Activated CD8-positive, alpha-beta memory T cell treated with anti-CD3 and anti-CD28 coated beads, Interleukin-2, amount 50 U/mL, for 48 hours (primary cell): ENCODE measurements at regions not wholly inside any gene's neighbourhood (a gene's known extent, or its start where the extent isn't known, plus 50 kb on each side); places are given as distances from the start of the nearest gene placed in this dataset.

Experiments
- DNase-seq: peaks from one replicate; pipeline ENCODE4 v3.0.0-alpha.2; 2020

DNA sequence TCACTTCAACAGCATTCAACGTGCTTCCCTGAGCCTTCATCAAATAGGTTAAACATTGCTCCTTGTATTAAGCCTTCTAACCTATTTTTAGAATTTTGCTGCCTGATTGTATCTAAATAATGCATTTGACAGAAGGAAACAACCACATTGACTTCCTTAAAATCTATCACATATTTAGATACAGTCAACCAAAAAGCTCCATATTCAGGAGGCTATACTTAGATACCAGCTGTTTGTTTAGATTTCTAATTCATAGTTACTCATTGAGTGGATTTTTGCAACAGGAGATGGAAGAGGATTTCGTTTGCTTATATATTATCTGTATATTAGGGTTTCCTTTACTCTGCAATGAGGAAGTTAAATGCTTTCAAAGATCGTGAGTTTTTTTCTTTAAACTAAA lies 241.1 kb upstream of the PPP1R2C start:
- no peak for DNase-seq

DNA sequence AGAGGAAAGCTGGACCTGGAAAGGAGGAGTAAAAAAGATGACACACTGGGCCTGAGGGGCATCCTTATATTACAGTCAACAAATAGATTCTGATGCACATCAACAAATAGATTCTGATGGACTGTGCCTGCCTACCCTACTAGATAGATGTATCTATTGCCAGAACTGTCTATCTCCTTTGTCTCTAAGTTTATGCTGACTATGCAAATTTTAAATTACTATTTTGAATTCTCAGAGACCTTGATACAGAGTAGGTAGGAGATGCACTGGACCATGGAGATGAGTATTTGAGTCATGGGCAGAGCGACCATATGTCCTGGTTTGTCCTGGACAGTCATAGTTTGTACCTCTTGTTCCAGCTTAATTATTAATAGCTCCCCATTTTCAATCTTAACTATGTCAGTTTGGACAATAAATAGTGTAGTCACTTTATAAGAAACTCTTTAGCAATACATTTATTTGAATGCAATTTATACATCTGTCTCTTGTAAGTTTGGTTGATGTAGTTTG lies 247.9 kb upstream of the PPP1R2C start:
- DNase-seq = no peak

- DNase-seq = no peak
These were observed 286.1 kb upstream of the PPP1R2C start for GRCh38 chrX:43064096-43064495.

DNA sequence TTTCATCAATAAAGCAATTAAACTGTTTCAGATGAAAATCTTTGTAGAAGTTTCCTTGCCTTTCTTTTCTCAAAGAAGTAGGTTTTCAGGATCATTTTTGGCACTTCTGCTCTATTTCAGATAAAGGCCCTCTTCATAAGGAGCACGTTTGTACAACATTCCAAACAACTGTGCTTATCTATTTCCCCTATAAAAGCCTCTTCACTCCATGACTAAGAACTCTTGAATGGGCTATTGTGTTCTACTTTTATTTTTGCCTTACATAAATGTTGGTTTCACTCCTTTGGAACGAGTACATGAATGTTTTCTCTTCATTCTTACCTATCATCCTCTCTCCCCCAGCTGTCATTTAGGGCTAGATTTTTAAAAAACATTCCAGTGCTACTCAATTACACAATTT lies 288.0 kb upstream of the PPP1R2C start:
- no peak for DNase-seq

GRCh38 chrX:43068639-43069038 lies 290.7 kb upstream of the PPP1R2C start:
- no peak for DNase-seq

DNA sequence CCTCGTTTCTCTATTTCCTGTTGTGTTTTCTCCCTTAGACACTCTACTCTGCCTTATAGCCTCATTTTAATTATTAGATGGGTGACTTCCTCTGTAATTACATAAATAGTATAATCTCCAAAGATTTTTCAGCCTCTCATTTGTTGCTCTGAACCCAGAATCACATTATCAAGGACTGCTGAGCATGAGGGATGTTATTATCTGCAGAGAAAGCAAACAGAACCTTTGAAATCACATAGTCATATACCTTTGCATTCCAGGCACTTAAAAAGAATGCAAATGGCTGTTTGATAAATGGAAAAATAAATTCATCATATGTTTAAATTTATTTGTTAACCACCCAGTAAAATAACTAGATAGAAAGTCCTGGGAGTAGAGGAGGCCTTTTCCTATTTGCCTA lies 305.1 kb upstream of the PPP1R2C start:
- DNase-seq = no peak

- DNase-seq = no peak
These were observed 309.9 kb upstream of the PPP1R2C start for GRCh38 chrX:43087830-43088229.

DNA sequence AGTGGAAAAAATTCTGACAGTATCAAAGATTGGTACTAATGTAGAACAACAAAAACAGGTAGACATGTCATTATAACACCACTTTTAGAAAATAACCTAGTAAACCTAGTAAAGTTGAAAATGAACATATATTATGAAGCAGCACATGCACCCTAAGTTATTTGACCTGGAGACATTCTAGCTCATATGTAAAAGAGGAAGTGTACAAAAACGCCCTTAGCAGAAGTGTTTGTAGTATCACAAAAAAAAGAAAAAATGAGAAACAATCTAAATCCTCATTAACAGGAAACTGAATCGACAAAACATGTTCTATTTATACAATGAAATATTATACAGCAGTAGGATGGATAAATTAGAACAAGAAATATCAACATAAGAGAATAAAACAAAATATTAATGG lies 318.9 kb upstream of the PPP1R2C start:
- no peak for DNase-seq

DNA sequence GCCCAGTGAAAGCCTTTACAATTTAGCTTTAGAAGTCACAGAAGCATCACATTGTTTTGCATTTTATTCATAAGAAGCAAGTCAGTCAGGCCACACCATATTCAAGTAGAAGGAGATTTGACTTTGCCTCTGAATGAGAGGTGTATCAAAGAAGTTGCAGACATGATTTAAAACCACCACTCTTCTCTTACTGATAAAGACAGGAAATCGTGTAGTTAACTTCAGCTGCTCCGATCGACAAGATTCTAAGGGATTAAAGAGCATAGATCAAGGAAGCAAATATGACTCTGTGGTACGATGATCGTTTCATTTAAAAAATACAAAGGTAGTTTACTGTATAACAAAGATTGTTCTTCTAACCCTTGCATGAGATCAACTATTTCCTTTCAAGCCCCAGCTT lies 328.0 kb upstream of the PPP1R2C start:
- DNase-seq = no peak

DNA sequence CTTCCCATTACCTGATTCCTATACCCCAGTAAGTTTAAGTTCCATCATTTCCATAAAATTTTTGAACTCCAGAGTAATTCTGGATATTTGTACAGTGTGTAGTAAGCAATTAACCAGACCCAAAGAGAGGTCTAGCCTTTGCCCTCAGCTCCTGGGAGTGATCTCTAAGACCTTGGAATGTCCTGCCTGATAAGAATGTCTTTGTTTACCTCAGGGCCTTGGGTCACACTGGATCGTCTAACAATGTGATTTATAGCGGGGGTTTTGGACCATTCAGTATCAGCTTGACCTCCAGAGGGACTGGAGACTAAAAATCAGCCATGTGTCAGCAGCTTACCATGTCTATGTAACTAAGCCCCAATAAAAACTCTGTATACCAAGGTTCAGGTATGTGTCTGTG lies 330.9 kb upstream of the PPP1R2C start:
- no peak for DNase-seq

GRCh38 chrX:43121637-43122036 lies 343.7 kb upstream of the PPP1R2C start:
- DNase-seq = no peak

- DNase-seq = no peak
These were observed 361.7 kb upstream of the PPP1R2C start for GRCh38 chrX:43139645-43140044.

DNA sequence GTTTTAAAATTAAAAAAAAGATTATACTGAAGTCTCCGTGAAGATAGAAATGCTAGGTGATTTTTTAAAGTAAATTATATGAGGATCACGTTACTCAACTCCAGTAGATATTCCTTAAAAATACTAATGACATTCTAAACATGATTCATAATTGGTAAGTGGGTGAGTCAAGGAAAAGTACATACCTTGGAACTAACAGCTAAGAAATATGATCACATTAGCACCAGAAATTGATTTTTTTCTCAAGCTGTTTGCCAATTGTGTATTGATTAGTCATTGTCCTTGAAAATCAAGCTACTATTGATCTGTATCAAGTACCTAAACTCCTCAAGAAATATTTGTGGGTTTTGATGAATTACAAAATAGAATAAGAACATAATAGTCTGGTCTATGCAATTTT lies 362.6 kb upstream of the PPP1R2C start:
- no peak for DNase-seq

- no peak for DNase-seq
These were observed 363.9 kb upstream of the PPP1R2C start for GRCh38 chrX:43141885-43142284.

DNA sequence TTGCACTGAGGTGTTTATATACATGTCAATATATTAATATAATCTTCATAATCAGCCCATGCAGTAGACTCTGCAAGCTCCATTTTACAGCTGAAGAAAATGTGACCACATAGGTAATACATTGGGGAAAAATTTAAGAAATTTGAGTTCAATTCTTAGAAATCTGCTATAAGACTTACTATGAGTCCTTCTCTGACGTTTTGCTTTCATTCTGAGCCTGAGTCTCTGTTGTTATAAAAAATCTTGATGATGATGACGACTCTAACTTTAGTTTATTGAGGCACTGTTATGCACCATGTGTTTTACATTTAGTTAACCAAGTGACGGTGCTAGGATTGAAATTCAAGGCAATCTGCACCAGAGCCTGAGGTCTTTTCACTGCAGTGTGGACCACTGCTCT lies 370.3 kb upstream of the PPP1R2C start:
- DNase-seq = no peak

DNA sequence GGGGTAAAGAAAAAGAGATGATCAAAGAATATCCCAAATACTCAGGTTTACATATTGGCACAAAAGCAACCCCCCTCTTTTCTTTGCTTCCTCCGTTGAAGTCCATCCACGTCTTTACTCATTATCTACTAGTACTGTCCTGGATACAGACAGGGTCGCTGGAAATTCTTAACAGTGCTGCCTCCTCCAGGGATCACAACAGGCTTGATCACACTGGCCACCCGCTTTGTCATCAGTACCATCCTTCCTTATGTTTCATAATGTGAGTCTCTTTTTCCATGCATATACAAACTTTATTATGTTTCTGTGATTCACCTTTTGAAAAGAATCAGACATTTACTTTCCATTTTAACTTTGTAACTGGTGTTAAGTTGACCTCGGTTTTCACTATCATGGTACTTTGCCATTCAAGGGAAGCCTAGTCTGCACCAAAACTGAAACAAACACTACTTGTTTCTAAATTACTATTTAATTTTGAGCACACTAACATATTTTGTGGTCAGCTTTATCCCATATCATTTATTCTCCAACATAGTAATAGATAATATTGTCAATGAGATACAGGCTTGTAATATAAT lies 387.5 kb upstream of the PPP1R2C start:
- no peak for DNase-seq

DNA sequence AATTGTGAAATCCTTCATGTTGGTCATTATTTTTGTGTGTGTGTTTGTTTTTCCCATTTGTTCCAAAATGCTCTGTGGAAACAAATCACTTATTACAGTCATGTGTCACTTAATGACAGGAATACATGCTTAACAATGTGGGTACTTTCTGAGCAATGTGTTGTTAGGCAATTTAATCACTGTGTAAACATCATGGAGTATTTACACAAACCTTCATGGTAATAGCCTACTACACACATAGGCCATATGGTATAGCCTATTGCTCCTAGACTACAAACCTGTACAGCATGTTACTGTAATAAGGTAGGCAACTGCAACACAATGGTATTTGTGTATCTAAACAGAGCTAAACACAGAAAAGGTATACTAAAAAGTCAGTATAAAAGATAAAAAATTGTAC lies 388.9 kb upstream of the PPP1R2C start:
- DNase-seq = no peak

DNA sequence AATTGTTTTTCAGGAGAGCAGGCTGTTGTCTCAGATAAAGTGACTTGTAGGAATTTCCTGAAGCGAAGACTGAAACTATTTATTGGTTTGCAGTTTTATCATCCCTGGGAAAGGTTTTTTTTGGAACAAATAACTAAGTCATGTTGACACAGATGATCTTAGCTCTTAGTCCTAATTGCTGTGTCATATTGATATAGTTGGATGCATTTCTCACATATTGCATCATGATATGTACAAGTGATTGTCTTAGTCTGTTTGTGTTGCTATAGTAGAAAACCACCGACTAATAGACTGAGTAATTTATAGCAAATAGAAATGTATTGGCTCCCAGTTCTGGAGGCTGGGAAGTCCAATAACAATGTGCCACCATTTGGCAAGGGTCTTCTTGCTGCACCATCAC lies 397.5 kb upstream of the PPP1R2C start:
- DNase-seq = no peak

GRCh38 chrX:43176686-43177085 lies 398.7 kb upstream of the PPP1R2C start:
- DNase-seq = no peak

DNA sequence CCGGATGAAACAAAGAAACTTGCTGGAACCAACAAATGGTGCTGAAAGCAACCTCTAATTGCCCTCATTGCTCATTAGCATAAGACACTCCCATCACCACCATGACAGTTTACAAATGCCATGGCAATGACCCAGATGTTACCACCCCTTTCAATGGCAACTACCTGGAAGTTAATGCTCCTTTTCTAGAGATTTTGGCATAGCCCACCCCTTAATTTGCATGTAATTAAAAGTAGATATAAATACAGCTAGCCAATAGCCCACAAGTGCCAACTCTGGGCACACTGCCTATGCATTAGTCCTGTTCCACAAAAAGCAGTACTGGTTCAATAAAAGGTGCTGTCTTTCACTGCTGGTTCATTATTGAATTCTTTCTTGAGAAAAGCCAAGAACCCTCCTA lies 410.3 kb upstream of the PPP1R2C start:
- no peak for DNase-seq

DNA sequence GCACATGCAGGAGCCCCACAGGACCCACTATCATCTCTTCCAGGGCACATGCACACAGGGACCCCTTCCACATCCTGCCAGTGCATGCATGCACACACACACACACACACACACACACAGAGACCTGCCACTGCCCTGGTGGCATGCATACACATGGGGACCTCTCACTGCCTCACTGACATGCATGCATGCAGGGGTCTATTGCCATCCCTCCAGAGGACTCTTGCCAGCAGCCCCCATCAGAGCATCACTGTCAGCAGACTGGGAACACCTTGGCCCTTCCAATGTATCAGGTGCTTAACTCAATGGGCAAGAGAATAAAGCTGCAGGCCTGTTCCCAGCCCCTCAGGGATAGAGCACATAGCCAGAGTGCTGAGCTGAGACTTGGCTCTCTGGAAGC lies 433.6 kb upstream of the PPP1R2C start:
- DNase-seq = no peak

DNA sequence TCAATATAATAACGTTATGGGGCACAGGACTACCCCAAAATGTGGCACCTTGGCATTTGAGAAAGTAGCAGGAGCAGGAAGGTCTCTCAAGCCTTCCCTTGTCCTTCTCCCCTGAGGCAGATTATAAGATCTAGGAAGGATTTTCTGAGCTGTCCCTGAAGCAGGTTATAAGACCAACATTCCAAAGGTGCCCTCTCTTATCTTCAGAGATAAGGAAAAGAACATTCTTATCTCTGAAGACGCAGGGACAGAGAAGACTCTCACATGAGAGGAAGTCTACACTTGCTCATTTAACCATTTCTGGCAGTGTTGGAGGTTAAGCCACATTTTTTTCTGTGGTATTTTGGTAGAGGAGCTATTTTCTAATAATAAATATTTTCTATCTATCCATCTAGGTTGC lies 437.9 kb upstream of the MAOA start:
- no peak for DNase-seq

DNA sequence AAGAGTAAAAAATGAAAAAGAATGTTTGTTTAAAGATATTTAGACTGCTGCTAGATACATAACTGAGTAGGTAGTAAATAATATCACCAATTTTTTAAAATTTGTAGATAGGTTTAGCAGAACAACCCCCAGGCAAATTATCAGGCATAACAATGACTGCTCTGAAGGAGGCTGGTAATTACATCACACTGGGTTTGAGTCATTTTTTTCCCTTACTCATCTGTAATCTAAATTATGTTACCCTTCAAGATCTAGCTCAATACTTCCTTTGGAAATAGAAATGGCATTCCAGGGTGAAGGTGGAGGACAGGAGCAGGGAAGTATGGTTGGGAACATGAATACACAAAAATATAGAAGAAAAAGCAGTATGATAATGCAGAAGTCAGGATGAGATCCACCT lies 431.6 kb upstream of the MAOA start:
- no peak for DNase-seq

DNA sequence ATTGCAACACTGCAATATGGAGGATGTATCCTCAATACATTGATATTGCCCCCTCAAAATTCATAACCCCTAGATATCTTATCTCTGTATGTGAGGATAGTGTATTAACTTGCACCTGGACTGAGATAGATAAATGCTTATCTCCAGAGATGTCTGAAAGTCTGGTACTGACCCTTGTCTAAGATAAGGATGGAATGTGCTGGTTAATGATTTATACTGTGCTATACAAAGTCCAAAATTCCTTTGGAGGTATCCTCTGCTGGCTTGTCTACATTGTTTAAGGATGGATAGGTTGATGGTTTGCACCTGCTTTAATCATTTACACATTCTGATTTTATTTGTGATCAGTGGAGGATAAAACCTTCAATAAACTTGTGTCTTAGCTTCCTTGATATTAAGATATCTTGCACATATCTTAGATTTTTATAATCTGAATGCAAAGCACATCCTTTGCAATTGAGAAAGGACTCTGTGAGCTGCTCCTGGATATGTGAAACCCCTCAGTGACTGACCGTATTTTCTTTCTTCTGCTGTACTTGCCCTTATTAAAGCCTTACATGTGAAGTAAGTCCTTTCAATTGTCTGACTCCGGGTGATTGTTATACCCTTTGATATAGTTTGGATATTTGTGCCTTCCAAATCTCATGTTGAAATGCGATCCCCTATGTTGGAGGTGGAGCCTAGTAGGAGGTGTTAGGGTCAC lies 430.3 kb upstream of the MAOA start:
- DNase-seq = no peak

DNA sequence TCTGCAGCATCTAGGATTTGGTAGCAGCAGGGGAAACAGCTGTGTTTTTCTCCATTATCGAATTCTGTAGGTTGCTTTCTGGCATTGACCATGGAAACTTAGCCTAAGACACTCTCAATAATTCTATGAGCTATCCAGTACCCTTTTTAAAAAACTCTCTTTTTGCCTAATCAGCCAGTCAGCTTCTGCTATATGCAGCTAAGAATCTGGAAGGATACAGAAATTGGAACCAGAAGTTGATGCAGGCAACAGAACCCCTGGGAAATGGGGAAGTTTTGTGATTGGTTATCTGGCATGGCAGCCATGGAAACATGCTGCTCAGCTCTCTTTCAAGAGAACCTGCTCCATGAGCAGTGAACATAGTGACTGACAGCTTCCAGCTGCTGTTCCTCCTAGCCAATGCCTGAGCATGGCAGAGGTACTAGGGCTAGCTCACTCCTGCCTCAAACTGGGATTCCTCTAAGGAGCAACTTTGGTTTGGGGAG lies 417.6 kb upstream of the MAOA start:
- DNase-seq = no peak
